ENCODE measurements at regions not wholly inside any gene's neighbourhood (a gene's known extent, or its start where the extent isn't known, plus 50 kb on each side); places are given as distances from the start of the nearest gene placed in this dataset.

GRCh38 chr13:21957833-21958232 lies 287.0 kb downstream of the FGF9 start:
- H4K20me1 ChIP-seq (ENCODE audit: insufficient read depth, low read length), result no peaks in the 10 kb centered on the region
- CTCF ChIA-PET, result interaction anchor here (1.3 kb wide), 1 partner anchor 11 kb away, joined by 4 read pairs; no protein-coding TSS in a partner anchor
- 0 out of 2 replicates have a peak overlapping the region, but pooled peaks have one; percentile 6 for H2BK120ac ChIP-seq (ENCODE audit: low read depth, low read length)
- peaks cover 6% of the 10 kb centered on the region for H3K4me1 ChIP-seq (ENCODE audit: control insufficient read depth, insufficient read depth, low read length)
- H3K18ac ChIP-seq (ENCODE audit: low read depth, low read length), result peak overlapping the region; percentile 26; the same call in 1 of the 2 replicates
- H3K36me3 ChIP-seq (ENCODE audit: control insufficient read depth, insufficient read depth, low read length), result no peaks in the 10 kb centered on the region
- peak overlapping the region; percentile 48; the same call in 1 of the 2 replicates for H2BK20ac ChIP-seq (ENCODE audit: low read depth, low read length)
- in situ Hi-C loops (cut with MboI; ENCODE audit: low sequenced_read_pairs), result loop anchor here (25.0 kb wide), 1 partner anchor 1354 kb away; no protein-coding TSS in a partner anchor
- H3K27ac ChIP-seq (ENCODE audit: insufficient read depth, low read length), result no peak overlapping the region
- no peak overlapping the region for H2AK9ac ChIP-seq (replicated peaks; ENCODE audit: low read depth, low read length, poor library complexity)
- H4K5ac ChIP-seq (ENCODE audit: low read depth, low read length), result peak overlapping the region; percentile 61; the same call in 1 of the 2 replicates
- H3K9ac ChIP-seq (ENCODE audit: low read depth, low read length), result no peak overlapping the region
- H2BK5ac ChIP-seq (ENCODE audit: low read depth, low read length, poor library complexity, severe bottlenecking), result no peak overlapping the region
- no peak overlapping the region for H2BK15ac ChIP-seq (ENCODE audit: low read depth, low read length)
- no peaks in the 10 kb centered on the region for H3K27me3 ChIP-seq (ENCODE audit: control insufficient read depth, insufficient read depth, low read length)
- dilution Hi-C loops (cut with HindIII; ENCODE audit: low sequenced_read_pairs, unreplicated experiment), result no loop called here
- H3K4me2 ChIP-seq (ENCODE audit: low read depth, low read length), result no peak overlapping the region
- no peaks in the 10 kb centered on the region for H3K79me1 ChIP-seq (ENCODE audit: low read depth in 1 of 2, low read length in 2 of 2)
- peaks cover 5% of the 10 kb centered on the region; the same call in 1 of the 2 replicates for H3K9me3 ChIP-seq (ENCODE audit: control insufficient read depth, insufficient read depth, low read length)
- POLR2A ChIA-PET (ENCODE audit: unreplicated experiment), result no interaction called here
- H4K91ac ChIP-seq (ENCODE audit: insufficient read depth, low read depth, low read length), result no peak overlapping the region
- H2AFZ ChIP-seq (replicated peaks; ENCODE audit: low read length, poor library complexity), result no peak overlapping the region
- no peaks in the 10 kb centered on the region for H3K9me1 ChIP-seq (ENCODE audit: insufficient read depth, low read length)
- no peak overlapping the region for H3K23ac ChIP-seq (ENCODE audit: low read depth, low read length)
- DNase-seq, result peak; percentile 75
- intact Hi-C loops (cut with micrococcal nuclease), result no loop called here
- H4K8ac ChIP-seq (ENCODE audit: low read depth in 2 of 2, low read length in 2 of 2), result no peak overlapping the region
- no peak overlapping the region for H3K14ac ChIP-seq (replicated peaks; ENCODE audit: low read depth, low read length)
- BruUV-seq (replicated peaks), result no TSS peak
- peak; percentile 79 for ATAC-seq (ENCODE audit: low read depth)
- no peak overlapping the region for H2AK5ac ChIP-seq (ENCODE audit: low read depth, low read length)
- no peak overlapping the region for H3K4me3 ChIP-seq (ENCODE audit: insufficient read depth, low read depth, low read length)
- no peak overlapping the region for H3K56ac ChIP-seq (ENCODE audit: extremely low read depth, insufficient read depth, low read length)
- TF ChIP-seq BHLHE40 (IDR thresholded peaks at IDR 0.05; ENCODE audit: low read depth, low read length) (no peak), FOS (IDR thresholded peaks at IDR 0.05; ENCODE audit: low read depth, low read length) (no peak), NFE2L2 (IDR thresholded peaks at IDR 0.05; ENCODE audit: low read depth, low read length) (no peak), CHD1 (IDR thresholded peaks at IDR 0.05; ENCODE audit: low read depth, low read length) (no peak), MAFK (IDR thresholded peaks at IDR 0.05; ENCODE audit: low read depth, low read length) (peak; percentile 56), CEBPB (IDR thresholded peaks at IDR 0.05; ENCODE audit: low read depth, low read length) (peak; percentile 81)
- 0 out of 2 replicates have a peak overlapping the region, but pooled peaks have one; percentile 16 for H3K4ac ChIP-seq (ENCODE audit: low read depth, low read length)
